A549 (cell line): ENCODE measurements at regions not wholly inside any gene's neighbourhood (a gene's known extent, or its start where the extent isn't known, plus 50 kb on each side); places are given as distances from the start of the nearest gene placed in this dataset.

Experiments used
- ATAC-seq, 2 experiments: fragments of 200-7000 bp in 1 of 2; fragments of >200 bp in 1 of 2; cut with Nextera tagmentation in 1 of 2; cut with Tn5 transposase in 1 of 2; 3 replicates each; pipeline versions ENCODE4 v1.8.0 to v1.9.1; 2018 to 2020; ENCODE audit warnings: mild to moderate bottlenecking in 1 of 2, moderate library complexity in 1 of 2
- CTCF ChIA-PET: fragments of 300-600 bp; sonication (Branson Sonifier 250); formaldehyde crosslinking; extraction: SDS; loops from one replicate; lab custom pipeline; 2021; ENCODE audit warnings: antibody characterized with exemption, inconsistent platforms; lab: Yijun Ruan, JAX
- POLR2A ChIA-PET: fragments of 350-600 bp; formaldehyde crosslinking; extraction: SDS; loops from one replicate; lab custom pipeline; 2021; ENCODE audit warnings: antibody characterized with exemption, inconsistent platforms; lab: Yijun Ruan, JAX
- DNase-seq, 2 experiments: peaks; one replicate each; pipeline versions ENCODE4 v3.0.0 to v3.0.0-alpha.2; 2011 to 2016; ENCODE audit warnings: low read depth in 1 of 2, low spot score in 1 of 2
- FAIRE-seq: peaks from 2 replicates; lab custom pipeline; 2011; peaks lifted over from hg19 to GRCh38; lab: Jason Lieb, UNC
- H3K27ac ChIP-seq, 2 experiments: fragments of >200 bp; sonication (Bioruptor Twin); formaldehyde crosslinking; 3 replicates each; pipeline ENCODE4 v1.5.1; 2016 to 2017
- H3K4me1 ChIP-seq: fragments of >200 bp; sonication (Bioruptor Twin); formaldehyde crosslinking; 3 replicates; pipeline ENCODE4 v1.6.1; 2016
- H3K4me2 ChIP-seq: fragments of >200 bp; sonication (Bioruptor Twin); formaldehyde crosslinking; 3 replicates; pipeline ENCODE4 v1.6.1; 2016
- H3K4me3 ChIP-seq: fragments of >200 bp; sonication (Bioruptor Twin); formaldehyde crosslinking; 3 replicates; pipeline ENCODE4 v1.5.1; 2016
- H3K9me3 ChIP-seq: fragments of >200 bp; sonication (Bioruptor Twin); formaldehyde crosslinking; 3 replicates; pipeline ENCODE4 v1.6.1; 2016
- BHLHE40 ChIP-seq: IDR thresholded peaks from 2 replicates; pipeline ENCODE4 v1.6.1; 2012; ENCODE audit warnings: low read depth, low read length, inconsistent platforms
- EHF ChIP-seq: fragments of 250-450 bp; sonication (Bioruptor Pico); IDR thresholded peaks from 2 replicates; pipeline ENCODE4 v1.5.0; 2020; ENCODE audit warnings: mild to moderate bottlenecking
- ESRRA ChIP-seq: fragments of 150-350 bp; IDR thresholded peaks from 2 replicates; pipeline ENCODE4 v1.6.1; 2014; ENCODE audit warnings: mild to moderate bottlenecking, low read length, borderline replicate concordance
- FOSL2 ChIP-seq, 2 experiments: fragments of 450-650 bp in 1 of 2; fragments of >200 bp in 1 of 2; sonication (Bioruptor Twin) in 1 of 2; formaldehyde crosslinking; IDR thresholded peaks; 2 replicates each; pipeline versions ENCODE4 v1.5.0 to v1.6.1; 2016 to 2020; ENCODE audit warnings: mild to moderate bottlenecking in 1 of 2, moderate library complexity in 1 of 2
- HES2 ChIP-seq: fragments of >200 bp; sonication (Bioruptor Twin); formaldehyde crosslinking; IDR thresholded peaks from 2 replicates; pipeline ENCODE4 v1.6.1; 2016
- HEYL ChIP-seq: fragments of 250-450 bp; sonication (Bioruptor Pico); IDR thresholded peaks from 2 replicates; pipeline ENCODE4 v1.8.0; 2021; ENCODE audit warnings: mild to moderate bottlenecking, moderate library complexity
- HOXA7 ChIP-seq: fragments of 250-450 bp; sonication (Bioruptor Pico); IDR thresholded peaks from 2 replicates; pipeline ENCODE4 v1.5.0; 2020; ENCODE audit warnings: mild to moderate bottlenecking, moderate library complexity
- HOXB13 ChIP-seq: fragments of 250-450 bp; sonication (Bioruptor Pico); IDR thresholded peaks from 2 replicates; pipeline ENCODE4 v1.5.0; 2020; ENCODE audit warnings: low read depth, mild to moderate bottlenecking, moderate library complexity
- KDM1A ChIP-seq: fragments of 200-600 bp; sonication (generic); IDR thresholded peaks from 2 replicates; pipeline ENCODE4 v1.6.1; 2016; ENCODE audit warnings: low read depth, mild to moderate bottlenecking
- KDM5A ChIP-seq: fragments of 200-600 bp; sonication (generic); IDR thresholded peaks from 2 replicates; pipeline ENCODE4 v1.6.1; 2016; ENCODE audit warnings: antibody characterized with exemption, mild to moderate bottlenecking
- MAFK ChIP-seq: fragments of 450-650 bp; IDR thresholded peaks from 2 replicates; pipeline ENCODE4 v1.6.1; 2014; ENCODE audit not compliant: partially characterized antibody
- MAZ ChIP-seq: fragments of 150-350 bp; IDR thresholded peaks from 2 replicates; pipeline ENCODE4 v1.6.1; 2014; ENCODE audit warnings: antibody characterized with exemption, low read depth, low read length, borderline replicate concordance
- MYC ChIP-seq: IDR thresholded peaks from 2 replicates; pipeline ENCODE4 v1.6.1; 2012; ENCODE audit warnings: mild to moderate bottlenecking, inconsistent platforms, low read length, improper control_type of control experiment, borderline replicate concordance
- NFE2L2 ChIP-seq: fragments of 150-350 bp; conservative IDR thresholded peaks from 2 replicates; pipeline ENCODE4 v1.6.1; 2014; ENCODE audit warnings: low read length
- NPAS2 ChIP-seq: fragments of 250-450 bp; sonication (Bioruptor Pico); IDR thresholded peaks from 2 replicates; pipeline ENCODE4 v1.8.0; 2022; ENCODE audit warnings: mild to moderate bottlenecking, moderate library complexity, borderline replicate concordance
- PHF8 ChIP-seq: fragments of 200-600 bp; sonication (generic); IDR thresholded peaks from 2 replicates; pipeline ENCODE4 v1.6.1; 2016; ENCODE audit warnings: low read depth, mild to moderate bottlenecking, antibody characterized with exemption, moderate library complexity, borderline replicate concordance
- POLR2A ChIP-seq: IDR thresholded peaks from 2 replicates; pipeline ENCODE4 v1.6.1; 2012; ENCODE audit warnings: mild to moderate bottlenecking, low read length
- POLR2AphosphoS2 ChIP-seq: conservative IDR thresholded peaks from 2 replicates; pipeline ENCODE4 v1.6.1; 2012; ENCODE audit warnings: low read length, improper control_type of control experiment, inconsistent platforms
- RAD21 ChIP-seq, 2 experiments: fragments of >200 bp in 1 of 2; sonication (Bioruptor Twin) in 1 of 2; formaldehyde crosslinking in 1 of 2; IDR thresholded peaks in 1 of 2; conservative IDR thresholded peaks in 1 of 2; 2 replicates in 1 of 2; 3 replicates in 1 of 2; pipeline ENCODE4 v1.6.1; 2012 to 2018; ENCODE audit warnings: inconsistent platforms in 1 of 2
- RARB ChIP-seq: fragments of 250-450 bp; sonication (Bioruptor Pico); IDR thresholded peaks from 2 replicates; pipeline ENCODE4 v1.8.0; 2021; ENCODE audit warnings: mild to moderate bottlenecking, moderate library complexity
- RCOR1 ChIP-seq: fragments of 150-350 bp; IDR thresholded peaks from 2 replicates; pipeline ENCODE4 v1.6.1; 2014; ENCODE audit warnings: antibody characterized with exemption, low read length, low read depth
- RFX5 ChIP-seq: fragments of 450-650 bp; IDR thresholded peaks from 2 replicates; pipeline ENCODE4 v1.7.1; 2014; ENCODE audit warnings: antibody characterized with exemption, mild to moderate bottlenecking, moderate library complexity
- RNF2 ChIP-seq: fragments of 200-600 bp; sonication (generic); IDR thresholded peaks from 2 replicates; pipeline ENCODE4 v1.6.1; 2016; ENCODE audit warnings: low read depth, mild to moderate bottlenecking, antibody characterized with exemption, moderate library complexity, borderline replicate concordance
- SREBF2 ChIP-seq: fragments of 450-650 bp; IDR thresholded peaks from 2 replicates; pipeline ENCODE4 v1.6.1; 2014; ENCODE audit warnings: mild to moderate bottlenecking, moderate library complexity
- TP53 ChIP-seq: fragments of 250-450 bp; sonication (Bioruptor Pico); IDR thresholded peaks from 2 replicates; pipeline ENCODE4 v1.5.0; 2021; ENCODE audit warnings: mild to moderate bottlenecking, moderate library complexity
- WGBS: methylation state at CpG from one replicate; pipeline ENCODE4 v1.1.6; 2017; ENCODE audit errors: missing lambda C conversion rate; 5-methylcytosine and 5-hydroxymethylcytosine counted together
- TF ChIP-seq, protein P1 (sequence below): fragments of 250-450 bp; sonication (Bioruptor Pico); IDR thresholded peaks from 2 replicates; pipeline ENCODE4 v1.5.0; 2020; ENCODE audit warnings: low read depth, mild to moderate bottlenecking, moderate library complexity
- TF ChIP-seq, protein P2 (sequence below): IDR thresholded peaks from 2 replicates; pipeline ENCODE4 v1.6.1; 2012
- TF ChIP-seq, protein P3 (sequence below): fragments of 200-600 bp; sonication (generic); IDR thresholded peaks from 2 replicates; pipeline ENCODE4 v1.6.1; 2016; ENCODE audit warnings: antibody characterized with exemption, mild to moderate bottlenecking, moderate library complexity

DNA sequence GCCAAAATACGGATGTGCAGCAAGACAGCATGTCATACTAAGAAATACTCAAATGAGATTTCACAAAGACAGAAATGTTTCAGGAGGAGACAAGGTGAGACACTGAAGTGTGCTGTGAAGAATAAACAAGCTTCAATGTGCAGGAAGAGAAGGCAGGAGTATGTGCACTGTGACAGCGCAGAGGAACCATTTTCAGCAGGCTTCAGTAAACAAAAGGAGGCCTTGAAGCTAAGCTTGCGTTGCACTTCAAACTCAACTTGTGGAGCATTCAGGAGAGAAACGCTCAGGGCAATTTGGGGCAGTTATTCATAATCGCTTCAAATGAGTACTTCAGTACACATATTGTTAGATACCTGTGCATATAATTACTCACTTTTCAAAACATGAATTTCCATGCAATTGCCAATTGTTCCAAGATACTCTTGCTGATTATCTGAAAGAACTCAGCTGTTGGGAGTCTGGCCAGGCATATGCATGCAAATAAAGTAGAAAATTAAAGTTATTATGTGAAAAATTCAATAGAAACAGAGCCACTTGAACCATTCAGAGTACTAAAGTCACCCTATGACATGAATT lies 234.2 kb upstream of the OPRM1 start:
- no peak for DNase-seq
- ChIA-PET CTCF (no interaction called here), POLR2A (no interaction called here)
- Histone ChIP-seq H3K4me1 (no peaks in the 10 kb centered on the region), H3K9me3 (no peaks in the 10 kb centered on the region), H3K27ac (no peak overlapping the region), H3K4me2 (no peak overlapping the region), H3K4me3 (no peak overlapping the region)
- FAIRE-seq, result no peak
- WGBS, result 30% methylated on average over 5 of the region's 5 CpGs
- no peak for ATAC-seq
- TF ChIP-seq ESRRA (no peak), TP53 (CRISPR knock-in tag) (no peak), POLR2AphosphoS2 (no peak), HOXB13 (CRISPR knock-in tag) (no peak), MAZ (no peak), RARB (CRISPR knock-in tag) (no peak), NFE2L2 (no peak), PHF8 (no peak), NPAS2 (no peak), FOSL2 (IDR thresholded peaks at IDR 0.05) (no peak), FOSL2 (CRISPR knock-in tag; IDR thresholded peaks at IDR 0.05) (no peak)
- TF ChIP-seq, protein P1, sequence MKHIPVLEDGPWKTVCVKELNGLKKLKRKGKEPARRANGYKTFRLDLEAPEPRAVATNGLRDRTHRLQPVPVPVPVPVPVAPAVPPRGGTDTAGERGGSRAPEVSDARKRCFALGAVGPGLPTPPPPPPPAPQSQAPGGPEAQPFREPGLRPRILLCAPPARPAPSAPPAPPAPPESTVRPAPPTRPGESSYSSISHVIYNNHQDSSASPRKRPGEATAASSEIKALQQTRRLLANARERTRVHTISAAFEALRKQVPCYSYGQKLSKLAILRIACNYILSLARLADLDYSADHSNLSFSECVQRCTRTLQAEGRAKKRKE (CRISPR knock-in tag), result no peak

- WGBS, result 26% methylated on average over 2 of the region's 2 CpGs
- FAIRE-seq, result no peak
- Histone ChIP-seq H3K4me2 (no peak overlapping the region), H3K9me3 (no peaks in the 10 kb centered on the region), H3K4me1 (no peaks in the 10 kb centered on the region), H3K27ac (no peak overlapping the region), H3K4me3 (no peak overlapping the region)
- ATAC-seq, result no peak
- ChIA-PET CTCF (no interaction called here), POLR2A (no interaction called here)
- no peak for DNase-seq
- TF ChIP-seq TP53 (CRISPR knock-in tag) (no peak), RAD21 (conservative IDR thresholded peaks at IDR 0.05 in 1 of 2, IDR thresholded peaks at IDR 0.05 in 1 of 2) (no peak), KDM1A (no peak), POLR2A (no peak), RARB (CRISPR knock-in tag) (no peak), HOXA7 (CRISPR knock-in tag) (no peak), RNF2 (no peak), RFX5 (no peak), RCOR1 (no peak), KDM5A (no peak), EHF (CRISPR knock-in tag) (no peak), HEYL (CRISPR knock-in tag) (no peak), SREBF2 (no peak), MYC (no peak)
- TF ChIP-seq, protein P2, sequence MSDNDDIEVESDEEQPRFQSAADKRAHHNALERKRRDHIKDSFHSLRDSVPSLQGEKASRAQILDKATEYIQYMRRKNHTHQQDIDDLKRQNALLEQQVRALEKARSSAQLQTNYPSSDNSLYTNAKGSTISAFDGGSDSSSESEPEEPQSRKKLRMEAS, result no peak
Observed at GRCh38 chr6:153801917-153802316, 237.1 kb upstream of the OPRM1 start.

DNA sequence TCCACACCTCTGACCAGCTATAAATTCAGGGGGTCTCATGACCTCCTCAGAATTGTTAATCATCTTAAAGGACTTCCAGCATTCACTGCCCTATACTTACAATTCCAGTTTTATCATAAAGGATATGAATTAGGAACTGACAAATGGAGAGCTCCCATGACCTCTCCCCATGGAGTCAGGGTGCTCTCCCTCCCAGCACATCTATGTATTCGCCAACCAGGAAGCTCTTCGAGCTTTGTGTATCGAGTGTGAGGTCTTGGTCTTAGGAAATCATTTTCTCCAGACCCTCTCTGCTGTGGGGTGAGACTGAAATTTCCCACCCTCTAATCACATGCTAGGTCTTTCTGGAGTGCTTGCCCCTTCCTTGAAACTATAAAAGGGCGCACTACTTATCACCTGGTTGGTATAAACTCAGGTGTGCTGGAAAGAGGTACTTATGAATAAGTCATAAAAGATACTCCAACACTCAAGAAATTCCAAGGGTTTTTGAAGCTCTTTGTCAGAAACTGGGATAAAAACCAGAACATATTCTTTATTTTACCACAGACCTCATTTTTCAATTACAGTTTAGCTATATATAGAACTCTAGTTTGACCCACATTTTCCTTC lies 238.4 kb upstream of the OPRM1 start:
- Histone ChIP-seq H3K4me2 (no peak overlapping the region), H3K4me1 (no peaks in the 10 kb centered on the region), H3K4me3 (no peak overlapping the region), H3K27ac (no peak overlapping the region), H3K9me3 (no peaks in the 10 kb centered on the region)
- ChIA-PET CTCF (no interaction called here), POLR2A (no interaction called here)
- 9% methylated on average over 4 of the region's 4 CpGs for WGBS
- DNase-seq, result no peak
- no peak for FAIRE-seq
- no peak for ATAC-seq
- no peak for TF ChIP-seq RAD21 (conservative IDR thresholded peaks at IDR 0.05 in 1 of 2, IDR thresholded peaks at IDR 0.05 in 1 of 2)
- TF ChIP-seq KDM5A, result no peak
- TF ChIP-seq NPAS2, result no peak
- TF ChIP-seq TP53 (CRISPR knock-in tag), result no peak
- TF ChIP-seq, protein P3, sequence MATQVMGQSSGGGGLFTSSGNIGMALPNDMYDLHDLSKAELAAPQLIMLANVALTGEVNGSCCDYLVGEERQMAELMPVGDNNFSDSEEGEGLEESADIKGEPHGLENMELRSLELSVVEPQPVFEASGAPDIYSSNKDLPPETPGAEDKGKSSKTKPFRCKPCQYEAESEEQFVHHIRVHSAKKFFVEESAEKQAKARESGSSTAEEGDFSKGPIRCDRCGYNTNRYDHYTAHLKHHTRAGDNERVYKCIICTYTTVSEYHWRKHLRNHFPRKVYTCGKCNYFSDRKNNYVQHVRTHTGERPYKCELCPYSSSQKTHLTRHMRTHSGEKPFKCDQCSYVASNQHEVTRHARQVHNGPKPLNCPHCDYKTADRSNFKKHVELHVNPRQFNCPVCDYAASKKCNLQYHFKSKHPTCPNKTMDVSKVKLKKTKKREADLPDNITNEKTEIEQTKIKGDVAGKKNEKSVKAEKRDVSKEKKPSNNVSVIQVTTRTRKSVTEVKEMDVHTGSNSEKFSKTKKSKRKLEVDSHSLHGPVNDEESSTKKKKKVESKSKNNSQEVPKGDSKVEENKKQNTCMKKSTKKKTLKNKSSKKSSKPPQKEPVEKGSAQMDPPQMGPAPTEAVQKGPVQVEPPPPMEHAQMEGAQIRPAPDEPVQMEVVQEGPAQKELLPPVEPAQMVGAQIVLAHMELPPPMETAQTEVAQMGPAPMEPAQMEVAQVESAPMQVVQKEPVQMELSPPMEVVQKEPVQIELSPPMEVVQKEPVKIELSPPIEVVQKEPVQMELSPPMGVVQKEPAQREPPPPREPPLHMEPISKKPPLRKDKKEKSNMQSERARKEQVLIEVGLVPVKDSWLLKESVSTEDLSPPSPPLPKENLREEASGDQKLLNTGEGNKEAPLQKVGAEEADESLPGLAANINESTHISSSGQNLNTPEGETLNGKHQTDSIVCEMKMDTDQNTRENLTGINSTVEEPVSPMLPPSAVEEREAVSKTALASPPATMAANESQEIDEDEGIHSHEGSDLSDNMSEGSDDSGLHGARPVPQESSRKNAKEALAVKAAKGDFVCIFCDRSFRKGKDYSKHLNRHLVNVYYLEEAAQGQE, result no peak
- no peak for TF ChIP-seq MAFK
- no peak for TF ChIP-seq HEYL (CRISPR knock-in tag)
- no peak for TF ChIP-seq BHLHE40
- TF ChIP-seq HES2, result no peak
